Sciatic nerve (tissue), 2 donors: ENCODE measurements at regions not wholly inside any gene's neighbourhood (a gene's known extent, or its start where the extent isn't known, plus 50 kb on each side); places are given as distances from the start of the nearest gene placed in this dataset.
"Not testable (repeated sequence)": the region's sequence is repeated elsewhere in the genome, so short reads cannot be mapped to it uniquely, and the experiment has no call there.

Experiments
- ATAC-seq: fragments of 200-7000 bp; cut with Tn5 transposase; one replicate; pipeline ENCODE4 v1.9.1; 2020; ENCODE audit warnings: mild to moderate bottlenecking, moderate library complexity
- DNase-seq: peaks from one replicate; pipeline ENCODE4 v3.0.0-alpha.2; 2020; ENCODE audit warnings: low spot score
- intact Hi-C: fragments of 100-400 bp; cut with DNase I; formaldehyde crosslinking; loops from one replicate; pipeline ENCODE4 v1.14.2; 2022
- donor health status: DM: no; HTN: no; CAD: no.
- donor health status: DM: no; HTN: no; CAD: no.

DNA sequence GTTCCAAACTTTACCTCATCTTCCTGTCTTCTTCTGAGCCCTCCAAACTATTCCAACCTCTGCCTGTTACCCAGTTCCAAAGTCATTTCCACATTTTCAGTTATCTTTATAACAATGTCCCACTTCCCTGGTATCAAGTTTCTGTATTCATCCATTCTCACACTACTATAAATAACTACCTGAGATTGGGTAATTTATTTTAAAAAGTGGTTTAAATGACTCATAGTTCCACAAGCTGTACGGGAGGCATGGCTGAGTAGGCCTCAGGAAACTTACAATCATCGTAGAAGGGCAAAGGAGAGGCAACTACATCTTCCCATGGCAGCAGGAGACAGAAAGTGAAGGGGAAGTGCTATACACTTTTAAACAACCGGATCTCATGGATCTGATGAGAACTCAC is 428.5 kb upstream of the RGS18 start:
- no peak for ATAC-seq
- DNase-seq = no peak
- intact Hi-C loops = no loop called here

DNA sequence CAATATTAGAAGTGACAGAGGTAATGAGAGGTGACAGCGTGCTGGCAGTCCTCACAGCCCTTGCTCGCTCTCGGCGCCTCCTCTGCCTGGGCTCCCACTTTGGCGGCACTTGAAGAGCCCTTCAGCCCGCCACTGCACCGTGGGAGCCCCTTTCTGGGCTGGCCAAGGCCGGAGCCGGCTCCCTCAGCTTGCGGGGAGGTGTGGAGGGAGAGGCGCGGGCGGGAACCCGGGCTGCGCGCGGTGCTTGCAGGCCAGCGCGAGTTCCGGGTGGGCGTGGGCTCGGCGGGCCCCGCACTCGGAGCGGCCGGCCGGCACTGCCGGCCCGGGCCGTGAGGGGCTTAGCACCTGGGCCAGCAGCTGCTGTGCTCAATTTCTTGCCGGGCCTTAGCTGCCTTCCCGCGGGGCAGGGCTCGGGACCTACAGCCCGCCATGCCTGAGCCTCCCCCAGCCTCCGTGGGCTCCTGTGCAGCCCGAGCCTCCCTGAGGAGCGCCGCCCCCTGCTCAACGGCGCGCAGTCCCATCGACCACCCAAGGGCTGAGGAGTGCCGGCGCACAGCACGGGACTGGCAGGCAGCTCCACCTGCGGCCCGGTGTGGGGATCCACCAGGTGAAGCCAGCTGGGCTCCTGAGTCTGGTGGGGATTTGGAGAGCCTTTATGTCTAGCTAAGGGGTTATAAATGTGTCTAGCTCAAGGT is 426.5 kb upstream of the RGS18 start:
- intact Hi-C loops, ATAC-seq: not testable (repeated sequence)
- DNase-seq = peak; percentile 39

DNA sequence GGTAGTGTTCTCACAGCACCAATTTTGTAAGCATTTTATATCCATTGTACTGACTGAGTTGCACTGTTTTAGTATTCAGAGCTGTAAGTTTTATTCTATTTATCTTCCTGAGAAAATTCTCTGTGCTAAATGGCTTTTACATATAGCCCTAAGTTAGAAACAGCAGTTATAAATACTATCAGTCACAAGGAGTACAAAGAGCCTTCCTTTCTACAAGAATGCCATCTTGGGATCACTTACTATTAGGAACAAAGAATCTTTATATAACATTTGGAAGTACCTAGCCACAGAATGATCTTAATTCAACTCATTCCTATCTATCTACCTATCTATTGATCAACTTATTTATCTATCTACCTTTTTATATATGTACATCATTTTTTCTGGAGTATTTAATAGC is 423.9 kb upstream of the RGS18 start:
- intact Hi-C loops = no loop called here
- ATAC-seq (no peak), DNase-seq (no peak)

DNA sequence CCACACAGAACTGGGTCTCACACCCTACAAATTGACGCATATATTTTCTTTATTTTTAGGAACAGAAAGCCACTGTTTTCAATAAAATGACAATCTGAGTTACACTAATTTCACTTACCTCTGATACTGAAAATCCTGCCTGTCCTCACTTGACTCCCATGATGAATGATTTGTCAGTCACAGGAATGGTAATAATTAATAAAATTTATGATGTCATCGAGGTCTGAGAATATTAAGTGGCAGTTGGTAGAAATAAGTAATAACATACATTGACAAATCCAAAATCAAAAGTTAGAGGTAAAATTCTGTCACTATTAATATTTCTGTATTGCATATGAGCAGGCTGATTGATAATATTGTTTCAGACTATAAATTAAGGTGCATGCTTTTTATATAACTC is 418.7 kb upstream of the RGS18 start:
- no peak for ATAC-seq
- intact Hi-C loops = no loop called here
- no peak for DNase-seq

DNA sequence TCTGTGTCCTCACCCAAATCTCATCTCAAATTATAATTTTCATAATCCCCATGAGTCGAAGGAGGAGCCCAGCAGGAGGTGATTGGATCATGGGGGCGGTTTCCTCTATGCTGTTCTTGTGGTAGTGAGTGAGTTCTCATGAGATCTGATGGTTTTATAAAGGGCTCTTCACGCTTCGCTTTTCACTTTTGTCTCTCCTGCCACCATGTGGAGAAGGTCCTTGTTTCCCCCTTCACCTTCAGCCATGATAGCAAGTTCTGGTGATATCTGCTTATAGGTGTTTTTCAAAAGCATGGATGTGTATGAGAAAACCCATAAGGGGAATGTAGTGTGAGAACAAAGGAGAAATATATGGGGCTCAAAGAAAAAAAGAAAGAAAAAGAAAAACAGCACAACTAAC is 405.9 kb upstream of the RGS18 start:
- ATAC-seq = no peak

DNA sequence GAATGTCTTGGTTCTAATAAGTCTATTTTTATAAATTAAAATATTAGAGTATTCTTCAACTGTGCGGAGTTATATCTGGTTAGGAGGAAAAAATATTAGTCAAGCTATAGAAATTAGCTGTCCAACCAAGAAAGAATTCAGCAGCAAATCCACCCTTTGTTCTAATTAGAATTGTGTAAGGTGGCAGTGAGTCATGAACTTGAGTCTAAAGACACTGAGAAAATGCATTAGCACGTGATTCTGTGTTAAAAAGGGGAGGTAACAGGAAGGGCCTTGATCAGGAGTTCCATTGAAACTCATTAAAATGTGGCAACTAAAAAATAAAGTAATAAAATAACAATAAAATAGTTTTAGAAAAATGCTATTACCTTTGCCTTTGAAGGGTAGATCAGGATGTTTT is 398.2 kb upstream of the RGS18 start:
- DNase-seq = no peak
- intact Hi-C loops = no loop called here
- ATAC-seq = no peak

More for the DNA sequence above, 405.9 kb upstream of the RGS18 start:
- intact Hi-C loops = no loop called here
- no peak for DNase-seq

DNA sequence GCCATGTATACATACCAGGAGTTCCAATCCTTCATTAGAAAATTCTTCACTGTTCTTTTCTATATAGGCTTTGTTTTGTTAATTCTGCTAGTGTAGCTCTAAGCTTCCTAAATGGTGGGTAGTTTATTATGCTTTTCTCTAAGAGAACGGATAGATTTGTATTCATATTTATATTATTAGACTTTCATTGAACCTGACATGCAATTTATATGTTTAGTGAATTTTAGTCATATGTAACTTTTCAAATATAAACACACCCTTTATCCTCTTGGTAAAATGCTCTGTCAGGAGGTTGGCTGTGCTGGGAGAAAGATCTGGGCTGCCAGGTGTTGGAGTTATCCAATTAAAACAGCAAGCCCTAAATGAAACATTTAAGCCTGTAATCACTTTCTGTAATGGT is 369.7 kb upstream of the RGS18 start:
- no peak for DNase-seq
- intact Hi-C loops = no loop called here
- no peak for ATAC-seq

DNA sequence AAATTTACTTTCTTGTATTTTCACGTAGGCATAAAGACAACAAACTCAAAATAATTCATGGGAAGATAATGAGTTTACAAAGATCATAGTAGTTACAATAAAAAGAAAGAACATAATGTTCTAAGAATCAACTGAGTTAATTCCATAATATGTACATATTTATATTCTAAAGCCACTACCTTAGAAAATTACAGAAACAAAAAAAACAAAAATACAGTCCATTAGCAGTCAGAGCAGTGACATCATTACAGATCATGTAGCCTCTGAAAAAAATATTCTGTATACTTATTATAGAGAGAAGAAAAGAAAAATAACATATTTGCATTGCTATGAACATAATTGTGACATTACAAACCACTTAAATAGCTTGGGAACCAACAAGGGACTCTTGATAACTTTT is 360.1 kb upstream of the RGS18 start:
- intact Hi-C loops = no loop called here
- no peak for DNase-seq
- ATAC-seq = no peak

DNA sequence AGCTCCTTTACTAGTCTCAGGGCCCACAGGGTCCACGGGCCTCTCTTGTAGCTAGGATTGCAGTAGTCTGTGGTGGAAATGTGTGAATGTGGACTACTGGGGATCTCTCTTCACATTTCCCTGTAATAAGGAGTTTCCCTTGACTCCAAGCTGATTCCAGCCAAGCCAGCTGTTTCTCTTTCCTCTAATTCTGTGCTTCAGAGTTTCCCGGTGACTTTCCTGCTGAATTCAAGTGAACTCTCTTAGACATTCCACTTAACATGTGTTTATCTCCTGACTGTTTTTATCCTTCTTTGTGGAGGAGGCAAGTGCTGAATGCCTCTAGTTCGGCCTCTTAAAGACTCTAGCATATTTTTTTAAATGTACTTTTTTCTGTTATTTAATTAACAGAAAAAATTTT is 354.0 kb upstream of the RGS18 start:
- ATAC-seq (peak; percentile 36), DNase-seq (no peak)
- intact Hi-C loops = no loop called here

DNA sequence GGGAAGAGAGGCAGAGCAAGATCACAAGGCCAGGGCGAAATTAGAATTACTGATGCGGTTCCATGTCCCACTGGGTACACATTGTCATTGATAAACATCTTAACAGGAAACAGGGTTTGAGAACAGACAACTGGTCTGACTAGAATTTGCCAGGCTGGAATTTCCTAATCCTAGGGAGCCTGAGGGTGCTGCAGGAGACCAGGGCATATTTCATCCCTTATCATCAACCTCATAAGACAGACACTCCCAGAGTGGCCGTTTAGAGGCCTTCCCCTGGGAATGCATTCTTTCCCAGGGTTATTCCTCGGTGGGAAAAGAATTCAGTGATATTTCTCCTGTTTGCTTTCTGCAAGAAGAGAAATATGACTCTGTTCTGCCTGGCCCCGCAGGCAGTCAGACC is 344.7 kb upstream of the RGS18 start:
- intact Hi-C loops, DNase-seq, ATAC-seq: not testable (repeated sequence)

DNA sequence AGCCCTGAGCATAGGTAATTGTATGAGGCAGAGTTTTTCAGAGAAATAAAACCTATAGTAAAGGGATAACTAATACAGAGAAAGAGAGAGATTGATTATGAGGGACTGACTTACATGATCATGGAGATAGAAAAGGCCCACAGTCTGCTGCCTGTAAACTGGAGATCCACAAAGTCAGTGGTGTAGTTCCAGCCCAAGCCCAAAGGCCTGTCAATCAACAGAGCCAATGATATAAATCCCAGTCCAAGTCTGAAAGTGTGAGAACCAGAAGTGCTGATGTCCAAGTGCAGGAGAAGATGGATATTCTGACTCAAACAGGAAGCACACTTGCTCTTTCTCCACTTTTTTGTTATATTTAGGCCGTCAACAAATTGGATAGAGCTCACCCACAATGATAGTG is 340.1 kb upstream of the RGS18 start:
- no peak for DNase-seq
- intact Hi-C loops = no loop called here
- no peak for ATAC-seq

DNA sequence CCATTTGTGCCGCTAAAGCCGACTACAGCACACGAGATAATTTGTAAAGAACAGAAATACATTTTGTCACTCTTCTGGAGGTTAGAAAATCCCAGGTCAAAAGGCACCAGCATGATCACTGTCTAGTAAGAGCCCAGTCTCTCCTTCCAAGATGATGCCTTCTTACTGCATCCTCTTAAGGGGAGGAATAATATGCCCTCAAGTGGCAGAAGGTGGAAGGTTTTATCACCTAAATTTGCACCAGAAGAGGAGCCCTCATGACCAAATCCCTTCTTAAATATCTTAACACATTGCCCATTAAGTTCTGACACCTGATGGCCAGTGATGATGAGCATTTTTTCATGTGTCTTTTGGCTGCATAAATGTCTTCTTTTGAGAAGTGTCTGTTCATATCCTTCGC is 326.7 kb upstream of the RGS18 start:
- ATAC-seq (no peak), DNase-seq (no peak)

DNA sequence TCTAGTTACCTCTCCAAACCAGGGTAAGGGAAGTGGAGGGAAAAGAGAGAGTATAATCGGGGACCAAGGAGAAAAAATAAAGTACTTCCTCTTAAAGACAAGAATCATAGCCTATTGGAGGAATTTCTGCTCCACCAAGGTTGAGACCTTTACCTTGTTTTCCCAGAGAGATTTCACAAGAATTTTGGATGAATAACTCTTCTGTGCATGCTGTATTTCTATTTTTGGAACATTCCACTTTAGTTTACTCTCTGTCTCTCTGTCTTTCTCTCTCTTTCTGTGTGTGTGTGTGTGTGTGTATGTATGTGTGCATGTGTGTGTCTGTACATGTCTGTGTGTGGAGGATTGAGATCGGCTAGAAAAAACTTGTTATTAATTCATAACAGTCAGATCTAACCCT is 318.4 kb upstream of the RGS18 start:
- intact Hi-C loops = no loop called here
- DNase-seq (no peak), ATAC-seq (no peak)

More for the DNA sequence above, 326.7 kb upstream of the RGS18 start:
- intact Hi-C loops = no loop called here

DNA sequence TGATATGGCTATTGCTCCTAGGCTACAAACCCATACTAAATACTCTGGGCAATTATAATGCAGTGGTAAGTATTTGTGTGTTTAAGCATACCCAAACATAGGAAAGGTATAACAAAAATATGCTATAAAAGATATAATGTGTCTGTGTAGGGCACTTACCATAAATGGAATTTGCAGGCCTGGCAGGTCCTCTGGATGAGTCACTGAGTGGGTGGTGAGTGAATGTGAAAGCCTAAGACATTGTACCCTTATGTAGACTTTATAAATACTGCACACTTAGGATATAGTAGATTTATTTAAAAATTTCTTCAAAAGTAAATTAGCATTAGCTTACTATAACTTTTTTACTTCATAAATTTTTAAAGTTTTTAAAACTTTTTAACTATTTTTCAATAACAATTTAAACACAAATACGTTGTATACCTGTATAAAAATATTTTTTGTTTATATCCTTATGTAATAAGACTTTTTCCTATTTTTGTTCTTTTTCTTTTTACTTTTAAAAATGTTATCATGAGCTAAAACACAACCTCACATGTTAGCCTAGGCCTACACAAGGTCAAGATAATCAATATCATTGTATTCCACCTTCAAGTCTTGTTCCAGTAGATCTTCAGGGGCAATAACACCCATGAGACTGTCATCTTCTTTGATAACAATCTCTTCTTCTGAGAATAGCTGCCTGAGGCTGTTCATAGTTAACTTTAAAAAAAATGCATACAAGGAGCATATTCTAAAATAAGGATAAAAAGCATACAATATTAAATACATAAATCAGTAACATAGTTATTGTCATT is 306.3 kb upstream of the RGS18 start:
- ATAC-seq = no peak
- DNase-seq = no peak
- intact Hi-C loops = no loop called here

DNA sequence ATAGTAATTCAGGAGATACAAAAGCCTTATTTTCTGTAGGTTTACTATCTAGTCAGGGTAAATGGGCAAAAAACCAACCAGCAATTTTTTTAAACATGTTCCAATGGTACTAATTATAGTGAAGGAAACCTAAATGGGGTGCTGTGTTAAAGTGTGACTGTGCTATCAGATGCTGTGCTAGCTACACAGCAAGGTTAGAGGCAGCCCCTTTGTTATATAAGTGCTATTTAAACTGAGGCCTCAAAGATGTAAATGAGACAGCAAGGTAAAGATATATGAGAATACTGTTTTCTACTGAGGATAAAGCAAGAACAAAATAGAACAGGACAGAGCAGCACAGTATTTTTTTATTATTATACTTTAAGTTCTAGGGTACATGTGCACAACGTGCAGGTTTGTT is 305.4 kb upstream of the RGS18 start:
- DNase-seq (no peak), ATAC-seq (no peak)
- intact Hi-C loops = no loop called here

DNA sequence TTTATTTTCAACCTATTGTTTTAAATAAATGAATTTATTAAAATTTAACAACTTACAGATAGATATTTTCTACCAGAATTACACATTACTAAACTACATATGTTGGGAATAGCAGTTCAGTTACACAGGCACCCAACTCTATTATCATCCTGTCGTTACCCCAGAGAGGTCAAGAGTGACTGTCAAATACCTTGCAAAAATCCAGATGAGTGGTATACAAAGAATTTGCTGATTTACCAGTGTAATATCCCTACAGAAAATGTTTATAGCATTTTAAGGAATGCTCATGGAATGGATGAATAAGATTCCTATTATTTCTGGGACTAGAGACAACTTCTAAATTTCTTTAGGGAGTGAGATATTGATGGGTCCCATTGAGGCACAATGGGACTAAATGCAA is 300.7 kb upstream of the RGS18 start:
- no peak for DNase-seq
- intact Hi-C loops = no loop called here
- ATAC-seq = no peak

DNA sequence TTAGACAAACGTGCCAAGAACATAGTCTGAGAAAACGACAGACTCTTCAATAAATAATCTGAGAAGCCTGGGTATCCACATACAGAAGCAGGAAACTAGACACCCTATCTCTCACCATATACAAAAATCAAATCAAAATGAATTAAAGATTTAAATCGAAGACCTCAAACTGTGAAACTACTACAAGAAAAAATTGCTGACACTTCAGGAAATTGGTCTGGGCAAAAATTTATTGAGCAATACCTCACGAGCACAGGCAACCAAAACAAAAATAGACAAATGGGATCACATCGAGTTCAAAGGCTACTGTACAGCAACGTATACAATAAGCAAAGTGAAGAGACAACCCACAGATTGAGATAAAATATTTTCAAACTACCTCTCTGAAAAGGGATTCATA is 292.8 kb upstream of the RGS18 start:
- intact Hi-C loops = no loop called here
- DNase-seq (no peak), ATAC-seq (no peak)

DNA sequence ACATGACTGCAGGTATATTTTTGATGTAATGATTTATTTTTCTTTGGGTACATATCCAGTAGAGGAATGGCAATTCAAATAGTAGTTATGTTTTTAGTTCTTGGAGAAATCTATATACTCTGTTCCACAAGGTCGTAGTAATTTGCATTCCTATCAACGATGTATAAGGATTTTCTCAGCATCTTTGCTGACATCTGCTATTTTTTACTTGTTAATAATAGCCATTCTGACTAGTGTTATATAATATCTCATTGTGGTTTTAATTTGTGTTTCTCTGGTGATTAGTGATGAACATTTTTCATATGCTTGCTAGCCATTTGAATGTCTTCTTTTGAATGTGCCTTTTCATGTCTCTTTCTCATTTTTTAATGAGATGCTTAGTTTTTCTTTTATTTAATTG is 292.1 kb upstream of the RGS18 start:
- DNase-seq = no peak
- no peak for ATAC-seq
- intact Hi-C loops = no loop called here

DNA sequence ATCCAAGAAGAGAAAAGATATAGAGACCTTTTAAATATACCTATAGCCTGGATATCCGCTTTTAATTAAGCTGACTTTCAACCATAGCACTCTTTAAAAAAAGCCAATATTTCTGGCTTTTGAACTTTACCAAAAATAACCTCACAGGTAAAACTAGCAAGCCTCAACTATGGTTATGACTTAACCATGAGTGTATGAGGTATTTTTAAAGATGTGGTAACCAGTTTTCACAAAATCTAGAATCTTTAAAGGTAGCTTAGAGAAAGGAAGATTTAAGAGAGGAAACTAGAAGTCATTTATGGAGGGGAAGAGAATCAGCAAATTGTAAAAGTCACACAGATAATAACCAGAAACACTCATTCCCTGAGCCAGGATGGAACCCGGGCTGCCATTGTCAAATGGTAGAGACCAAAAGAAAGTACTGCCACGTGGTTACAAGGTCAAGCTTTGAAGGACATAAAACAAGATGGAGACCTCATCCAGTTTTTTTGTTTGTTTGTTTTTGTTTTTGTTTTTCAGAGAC is 288.4 kb upstream of the RGS18 start:
- intact Hi-C loops = no loop called here
- ATAC-seq (no peak), DNase-seq (no peak)

DNA sequence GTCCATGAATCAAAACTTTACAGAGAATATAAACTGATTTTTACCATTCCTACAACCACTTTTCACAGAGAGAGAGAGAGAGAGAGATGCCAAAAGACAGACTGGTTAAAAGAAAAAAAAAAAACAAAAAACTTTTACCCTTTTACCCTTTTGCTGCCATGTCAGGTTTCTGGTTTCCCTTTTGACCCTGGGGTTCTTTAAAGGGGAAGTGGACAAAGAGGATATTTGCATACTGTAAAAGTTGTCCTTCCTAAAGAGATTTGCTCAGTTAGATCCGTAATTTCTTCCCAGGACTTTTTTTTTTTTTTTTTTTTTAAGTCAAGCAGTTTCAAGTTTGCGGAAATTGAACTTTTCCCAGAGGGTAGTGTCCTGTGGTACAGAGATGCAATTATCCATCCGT is 287.8 kb upstream of the RGS18 start:
- ATAC-seq = no peak
- intact Hi-C loops = no loop called here
- DNase-seq = no peak

DNA sequence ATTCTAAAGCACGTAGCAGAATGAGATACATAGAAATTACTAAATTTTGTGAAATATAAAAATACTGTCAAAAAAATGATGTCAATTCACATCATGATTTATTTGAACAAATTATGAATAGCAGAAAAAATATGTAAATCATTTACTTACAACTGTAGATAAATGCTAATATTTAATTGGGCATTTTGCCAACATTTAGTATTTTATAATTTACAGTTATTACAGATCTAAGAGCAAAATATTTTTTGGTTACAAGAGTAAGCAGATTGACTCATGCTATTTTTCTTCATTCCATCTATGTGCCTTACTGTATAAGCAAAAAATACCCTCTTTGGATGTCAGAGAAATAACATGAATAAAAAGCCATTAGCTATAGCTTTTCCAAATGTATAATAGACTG is 282.3 kb upstream of the RGS18 start:
- intact Hi-C loops = no loop called here
- DNase-seq = no peak
- ATAC-seq = no peak
